GM21723 (cell line): ENCODE measurements at regions not wholly inside any gene's neighbourhood (a gene's known extent, or its start where the extent isn't known, plus 50 kb on each side); places are given as distances from the start of the nearest gene placed in this dataset.
"Not testable (repeated sequence)": the region's sequence is repeated elsewhere in the genome, so short reads cannot be mapped to it uniquely, and the experiment has no call there.

Experiments
- ATAC-seq: cut with Tn5 transposase; IDR thresholded peaks from one replicate; pipeline ENCODE4 v1.9.1; 2021; ENCODE audit warnings: mild to moderate bottlenecking, moderate library complexity; ENCODE audit not compliant: unreplicated experiment

- not testable (repeated sequence) for ATAC-seq
Observed at GRCh38 chr1:219070395-219070794, 103.3 kb upstream of the LYPLAL1 start.

DNA sequence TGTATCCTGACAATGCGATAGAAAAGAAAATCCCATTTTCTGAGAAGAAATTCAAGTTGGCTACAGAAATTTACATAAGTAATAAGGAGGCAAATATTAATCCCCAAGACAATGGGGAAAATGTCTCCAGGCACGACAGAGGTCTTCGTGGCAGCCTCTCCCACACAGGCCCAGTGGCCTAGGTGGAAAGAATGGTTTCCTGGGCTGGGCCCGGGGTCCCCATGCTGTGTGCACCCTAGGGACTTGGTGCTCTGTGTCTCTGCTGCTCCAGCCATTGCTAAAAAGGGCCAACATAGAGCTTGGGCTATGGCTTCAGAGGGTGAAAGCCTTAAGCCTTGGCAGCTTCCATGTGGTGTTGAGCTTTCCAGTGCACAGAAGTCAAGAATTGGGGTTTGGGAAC is 102.5 kb upstream of the LYPLAL1 start:
- no peak for ATAC-seq

DNA sequence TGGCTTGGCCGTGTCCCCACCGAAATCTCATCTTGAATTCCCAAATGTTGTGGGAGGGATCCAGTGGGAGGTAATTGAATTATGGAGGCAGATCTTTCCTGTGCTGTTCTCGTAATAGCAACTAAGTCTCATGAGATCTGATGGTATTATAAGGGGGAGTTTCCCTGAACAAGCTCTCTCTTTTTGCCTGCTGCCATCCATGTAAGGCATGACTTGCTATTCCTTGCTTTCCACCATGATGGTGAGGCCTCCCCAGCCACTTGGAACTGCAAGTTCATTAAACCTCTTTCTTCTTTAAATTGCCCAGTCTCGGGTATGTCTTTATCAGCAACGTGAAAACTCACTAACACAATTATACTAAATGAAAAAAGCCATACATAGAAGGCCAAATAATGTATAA is 101.3 kb upstream of the LYPLAL1 start:
- no peak for ATAC-seq

- ATAC-seq = no peak
Observed at GRCh38 chr1:219074084-219074728, 99.5 kb upstream of the LYPLAL1 start.

- ATAC-seq = no peak
Observed at GRCh38 chr1:219075121-219075879, 98.4 kb upstream of the LYPLAL1 start.

GRCh38 chr1:219076326-219076937 is 97.2 kb upstream of the LYPLAL1 start:
- ATAC-seq = no peak

DNA sequence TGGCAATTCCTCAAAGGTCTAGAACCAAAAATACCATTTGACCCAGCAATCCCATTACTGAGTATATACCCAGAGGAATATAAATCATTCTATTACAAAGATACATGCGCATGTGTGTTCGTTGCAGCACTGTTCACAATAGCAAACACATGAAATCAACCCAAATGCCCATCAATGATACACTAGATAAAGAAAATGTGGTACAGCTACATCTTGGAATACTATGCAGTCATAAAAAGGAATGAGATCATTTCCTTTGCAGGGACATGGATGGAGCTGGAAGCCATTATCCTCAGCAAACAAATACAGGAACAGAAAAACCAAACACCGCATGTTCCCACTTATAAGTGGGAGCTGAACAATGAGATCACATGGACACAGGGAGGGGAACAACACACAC is 95.9 kb upstream of the LYPLAL1 start:
- ATAC-seq = not testable (repeated sequence)

GRCh38 chr1:219081943-219082925 is 91.4 kb upstream of the LYPLAL1 start:
- peak; percentile 77 for ATAC-seq

- no peak for ATAC-seq
Observed at GRCh38 chr1:219083631-219084030, 90.0 kb upstream of the LYPLAL1 start.

- ATAC-seq = no peak
Observed at GRCh38 chr1:219085082-219085481, 88.6 kb upstream of the LYPLAL1 start.

- no peak for ATAC-seq
Observed at GRCh38 chr1:219085988-219086387, 87.7 kb upstream of the LYPLAL1 start.

GRCh38 chr1:219086956-219087469 is 86.7 kb upstream of the LYPLAL1 start:
- no peak for ATAC-seq

GRCh38 chr1:219088778-219089557 is 84.7 kb upstream of the LYPLAL1 start:
- ATAC-seq = peak; percentile 70

GRCh38 chr1:219090607-219091006 is 83.1 kb upstream of the LYPLAL1 start:
- ATAC-seq = peak; percentile 83

DNA sequence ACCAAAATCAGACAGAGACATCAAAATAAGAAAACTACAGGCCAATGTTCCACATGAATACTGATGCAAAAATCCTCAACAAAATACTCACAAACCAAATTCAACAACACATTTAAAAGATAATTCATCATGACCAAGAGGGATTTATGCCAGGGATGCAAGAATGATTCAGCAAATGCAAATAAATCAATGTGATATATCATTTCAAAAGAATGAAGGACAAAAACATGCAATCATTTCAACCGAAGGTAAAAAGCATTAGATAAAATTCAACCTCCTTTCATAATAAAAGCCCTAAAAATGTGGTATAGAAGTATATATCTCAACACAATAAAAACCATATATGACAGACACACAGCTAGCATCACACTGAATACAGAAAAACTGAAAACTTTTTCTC is 81.5 kb upstream of the LYPLAL1 start:
- ATAC-seq = no peak

GRCh38 chr1:219099307-219099706 is 74.4 kb upstream of the LYPLAL1 start:
- ATAC-seq = peak; percentile 88

DNA sequence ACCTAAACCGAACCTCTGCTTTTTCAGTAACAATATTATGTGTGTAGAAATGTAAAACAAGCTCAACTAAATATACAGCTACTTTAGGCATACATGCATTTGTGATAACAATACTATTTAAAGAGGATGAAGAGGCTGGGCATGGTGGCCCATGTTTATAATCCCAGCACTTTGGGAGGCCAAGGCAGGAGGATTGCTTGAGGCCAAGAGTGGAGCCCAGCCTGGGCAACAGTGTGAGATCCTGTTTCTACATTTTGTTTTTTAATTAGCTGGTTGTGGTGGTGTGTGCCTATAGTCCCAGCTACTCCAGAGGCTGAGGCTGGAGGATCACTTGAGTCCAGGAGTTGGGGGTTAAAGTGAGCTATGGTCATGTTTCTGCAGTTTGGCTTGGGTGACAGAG is 73.6 kb upstream of the LYPLAL1 start:
- ATAC-seq = no peak

- not testable (repeated sequence) for ATAC-seq
Observed at GRCh38 chr1:219102466-219102865, 71.2 kb upstream of the LYPLAL1 start.

- no peak for ATAC-seq
Observed at GRCh38 chr1:219105893-219106292, 67.8 kb upstream of the LYPLAL1 start.
